Upper lobe of right lung (tissue), 1 donor: ENCODE measurements at regions not wholly inside any gene's neighbourhood (a gene's known extent, or its start where the extent isn't known, plus 50 kb on each side); places are given as distances from the start of the nearest gene placed in this dataset.
A peak's percentile ranks its signal among the peaks of the same experiment; 100 is the strongest.

Source experiments
- ATAC-seq: fragments of 200-7000 bp; cut with Tn5 transposase; one replicate; pipeline ENCODE4 v1.9.1; 2020; ENCODE audit warnings: mild to moderate bottlenecking, moderate library complexity
- DNase-seq: peaks from one replicate; pipeline ENCODE4 v3.0.0-alpha.2; 2020
- H3K27ac ChIP-seq: fragments of 200-600 bp; one replicate; pipeline ENCODE4 v1.8.0; 2022
- H3K27me3 ChIP-seq: fragments of 200-600 bp; one replicate; pipeline ENCODE4 v1.8.0; 2022; ENCODE audit warnings: mild to moderate bottlenecking
- H3K36me3 ChIP-seq: fragments of 200-600 bp; one replicate; pipeline ENCODE4 v1.8.0; 2022
- H3K4me1 ChIP-seq: fragments of 200-600 bp; one replicate; pipeline ENCODE4 v1.8.0; 2022
- H3K4me3 ChIP-seq: fragments of 200-600 bp; one replicate; pipeline ENCODE4 v1.8.0; 2022; ENCODE audit warnings: mild to moderate bottlenecking
- H3K9me3 ChIP-seq: fragments of 200-600 bp; one replicate; pipeline ENCODE4 v1.8.0; 2022
- CTCF ChIP-seq: fragments of 200-600 bp; IDR thresholded peaks from one replicate; pipeline ENCODE4 v1.8.0; 2022; ENCODE audit warnings: antibody characterized with exemption
- intact Hi-C: fragments of 100-400 bp; cut with DNase I; formaldehyde crosslinking; loops from one replicate; pipeline ENCODE4 v1.11.0; 2022
- donor health status: DM: no; HTN: yes; CAD: no; lungs with severe emphysema.

- Histone ChIP-seq H3K4me3 (no peak overlapping the region), H3K27ac (no peak overlapping the region), H3K36me3 (no peaks in the 10 kb centered on the region), H3K27me3 (peaks cover 6% of the 10 kb centered on the region), H3K9me3 (no peaks in the 10 kb centered on the region), H3K4me1 (no peaks in the 10 kb centered on the region)
- ATAC-seq (no peak), DNase-seq (peak; percentile 21)
- no peak for TF ChIP-seq CTCF
- intact Hi-C loops: no loop called here
Observed at GRCh38 chr1:30489737-30490389, 233.5 kb downstream of the MATN1 start.

- intact Hi-C loops: no loop called here
- H3K36me3 ChIP-seq: no peaks in the 10 kb centered on the region
- H3K4me1 ChIP-seq: no peaks in the 10 kb centered on the region
- no peaks in the 10 kb centered on the region for H3K9me3 ChIP-seq
- no peak overlapping the region for H3K4me3 ChIP-seq
- DNase-seq: no peak
- no peak for ATAC-seq
- H3K27me3 ChIP-seq: peaks cover 13% of the 10 kb centered on the region
- no peak overlapping the region for H3K27ac ChIP-seq
- TF ChIP-seq CTCF: no peak
Observed at GRCh38 chr1:30488324-30488913, 235.0 kb downstream of the MATN1 start.

GRCh38 chr1:30487042-30487441 lies 236.3 kb downstream of the MATN1 start:
- Histone ChIP-seq H3K4me3 (no peak overlapping the region), H3K27me3 (peaks cover 13% of the 10 kb centered on the region), H3K4me1 (no peaks in the 10 kb centered on the region), H3K27ac (no peak overlapping the region), H3K36me3 (no peaks in the 10 kb centered on the region), H3K9me3 (peaks cover 9% of the 10 kb centered on the region)
- DNase-seq: no peak
- no peak for TF ChIP-seq CTCF
- intact Hi-C loops: no loop called here
- ATAC-seq: no peak

GRCh38 chr1:30485072-30485471 lies 238.3 kb downstream of the MATN1 start:
- intact Hi-C loops: no loop called here
- peaks cover 16% of the 10 kb centered on the region for H3K9me3 ChIP-seq
- H3K27ac ChIP-seq: no peak overlapping the region
- DNase-seq (peak; percentile 33), ATAC-seq (no peak)
- H3K36me3 ChIP-seq: no peaks in the 10 kb centered on the region
- H3K27me3 ChIP-seq: peaks cover 13% of the 10 kb centered on the region
- TF ChIP-seq CTCF: no peak
- H3K4me3 ChIP-seq: no peak overlapping the region
- H3K4me1 ChIP-seq: no peaks in the 10 kb centered on the region

GRCh38 chr1:30484668-30485067 lies 238.7 kb downstream of the MATN1 start:
- DNase-seq: peak; percentile 31
- TF ChIP-seq CTCF: no peak

More at GRCh38 chr1:30484668-30485067, 238.7 kb downstream of the MATN1 start:
- no peak for ATAC-seq
- Histone ChIP-seq H3K27me3 (peaks cover 13% of the 10 kb centered on the region), H3K4me1 (no peaks in the 10 kb centered on the region), H3K9me3 (peaks cover 16% of the 10 kb centered on the region), H3K36me3 (no peaks in the 10 kb centered on the region), H3K4me3 (no peak overlapping the region), H3K27ac (no peak overlapping the region)
- intact Hi-C loops: no loop called here
